HCT116 (cell line): ENCODE measurements at regions not wholly inside any gene's neighbourhood (a gene's known extent, or its start where the extent isn't known, plus 50 kb on each side); places are given as distances from the start of the nearest gene placed in this dataset.

Experiments
- ATAC-seq: fragments of 200-7000 bp; cut with Tn5 transposase; 2 replicates; pipeline ENCODE4 v1.9.1; 2020; ENCODE audit warnings: mild to moderate bottlenecking, moderate library complexity
- BruUV-seq: library from RNA; stranded (reverse); fragments of 400-500 nt; replicated peaks from 2 replicates; lab custom pipeline; 2021; lab: Mats Ljungman, UMichigan
- CTCF ChIA-PET: fragments of 300-600 bp; sonication (Branson Sonifier 250); formaldehyde crosslinking; loops from one replicate; lab custom pipeline; 2021; ENCODE audit warnings: antibody characterized with exemption; lab: Charles Lee
- POLR2A ChIA-PET: fragments of 300-600, 350-600 bp; sonication (Branson Sonifier 250); formaldehyde crosslinking; loops from one replicate; lab custom pipeline; 2021; ENCODE audit warnings: antibody characterized with exemption; lab: Charles Lee
- RAD21 ChIA-PET, 2 experiments: fragments of 300-600 bp; sonication (Branson Sonifier 250); formaldehyde crosslinking; loops; one replicate each; lab custom pipeline; 2023; ENCODE audit warnings: low total read pairs in 2 of 2; ENCODE audit not compliant: uncharacterized antibody in 2 of 2, unreplicated experiment in 2 of 2, low non-redundant PET in 1 of 2; lab: Charles Lee
- DNase-seq: peaks from one replicate; pipeline ENCODE4 v3.0.0-alpha.2; 2010; ENCODE audit warnings: low read depth, low spot score
- H2AFZ ChIP-seq: fragments of 200-600 bp; shearing (Covaris generic), sonication (generic); 2 replicates; pipeline ENCODE4 v1.6.1; 2017; ENCODE audit warnings: low read depth, mixed run types, mixed read lengths, antibody characterized with exemption, low read length; ENCODE audit not compliant: poor library complexity, severe bottlenecking
- H3K27ac ChIP-seq: 2 replicates; pipeline ENCODE4 v1.5.1; 2012; ENCODE audit warnings: low read depth, low read length
- H3K27me3 ChIP-seq: fragments of 200-600 bp; sonication (generic); 2 replicates; pipeline ENCODE4 v1.6.1; 2016; ENCODE audit warnings: mixed run types, low read length, mixed read lengths; ENCODE audit not compliant: insufficient read depth
- H3K36me3 ChIP-seq, 2 experiments: fragments of 200-500 bp in 1 of 2; fragments of 200-600 bp in 1 of 2; sonication (Bioruptor generic) in 1 of 2; sonication (generic) in 1 of 2; 2 replicates each; pipeline versions ENCODE4 v1.5.1 to v1.6.1; 2014 to 2016; ENCODE audit warnings: low read length in 2 of 2, inconsistent platforms in 1 of 2, mixed read lengths in 1 of 2, mixed run types in 1 of 2; ENCODE audit not compliant: insufficient read depth in 2 of 2, control insufficient read depth in 1 of 2
- H3K4me1 ChIP-seq, 2 experiments: fragments of 200-600 bp in 1 of 2; sonication (generic) in 1 of 2; 2 replicates each; pipeline versions ENCODE4 v1.5.1 to v1.6.1; 2012 to 2017; ENCODE audit warnings: low read length in 2 of 2, inconsistent platforms in 1 of 2, mild to moderate bottlenecking in 1 of 2, mixed read lengths in 1 of 2, mixed run types in 1 of 2, moderate library complexity in 1 of 2; ENCODE audit not compliant: insufficient read depth in 2 of 2, control insufficient read depth in 1 of 2
- H3K4me2 ChIP-seq: fragments of 200-600 bp; sonication (generic); 2 replicates; pipeline ENCODE4 v1.6.1; 2017; ENCODE audit warnings: mixed run types, low read length, mixed read lengths
- H3K4me3 ChIP-seq, 2 experiments: fragments of 200-600 bp in 1 of 2; sonication (generic) in 1 of 2; replicated peaks in 1 of 2; 2 replicates each; pipeline ENCODE4 v1.5.1; 2011 to 2016; ENCODE audit warnings: low read length in 2 of 2, control low read depth in 1 of 2, low read depth in 1 of 2, mild to moderate bottlenecking in 1 of 2, mixed read lengths in 1 of 2, mixed run types in 1 of 2
- H3K79me2 ChIP-seq: fragments of 200-600 bp; sonication (generic); 2 replicates; pipeline ENCODE4 v1.6.1; 2017; ENCODE audit warnings: mild to moderate bottlenecking, mixed run types, low read length, moderate library complexity, mixed read lengths; ENCODE audit not compliant: insufficient read depth
- H3K9ac ChIP-seq: fragments of 200-600 bp; sonication (generic); 2 replicates; pipeline ENCODE4 v1.6.1; 2016; ENCODE audit warnings: low read length, mixed read lengths
- H3K9me2 ChIP-seq: fragments of 200-600 bp; sonication (generic), shearing (Covaris generic); 2 replicates; pipeline ENCODE4 v1.6.1; 2017; ENCODE audit warnings: mixed run types, mild to moderate bottlenecking, moderate library complexity; ENCODE audit not compliant: insufficient read depth
- H3K9me3 ChIP-seq, 2 experiments: fragments of 200-500 bp in 1 of 2; fragments of 200-600 bp in 1 of 2; sonication (Bioruptor generic) in 1 of 2; sonication (generic) in 1 of 2; 2 replicates each; pipeline ENCODE4 v1.6.1; 2014 to 2017; ENCODE audit warnings: low read length in 2 of 2, mixed read lengths in 2 of 2, inconsistent platforms in 1 of 2, low read depth in 1 of 2, mild to moderate bottlenecking in 1 of 2, mixed run types in 1 of 2, moderate library complexity in 1 of 2; ENCODE audit not compliant: control insufficient read depth in 1 of 2, insufficient read depth in 1 of 2
- H4K20me1 ChIP-seq: fragments of 200-600 bp; sonication (generic), shearing (Covaris generic); 2 replicates; pipeline ENCODE4 v1.6.1; 2017; ENCODE audit warnings: mixed run types, mild to moderate bottlenecking, moderate library complexity; ENCODE audit not compliant: insufficient read depth
- EGR1 ChIP-seq: IDR thresholded peaks from 2 replicates; pipeline ENCODE4 v1.6.1; 2012; ENCODE audit warnings: low read depth
- ELF1 ChIP-seq: IDR thresholded peaks from 2 replicates; pipeline ENCODE4 v1.6.1; 2012; ENCODE audit warnings: low read depth, borderline replicate concordance
- EZH2phosphoT487 ChIP-seq: fragments of 200-600 bp; IDR thresholded peaks from 2 replicates; pipeline ENCODE4 v1.6.1; 2018; ENCODE audit warnings: antibody characterized with exemption, borderline replicate concordance
- JUND ChIP-seq: IDR thresholded peaks from 2 replicates; pipeline ENCODE4 v1.6.1; 2012
- REST ChIP-seq: IDR thresholded peaks from 2 replicates; pipeline ENCODE4 v1.6.1; 2012; ENCODE audit warnings: low read depth
- SIN3A ChIP-seq: IDR thresholded peaks from 2 replicates; pipeline ENCODE4 v1.6.1; 2012; ENCODE audit warnings: low read depth
- SRF ChIP-seq: IDR thresholded peaks from 2 replicates; pipeline ENCODE4 v1.6.1; 2012; ENCODE audit warnings: low read depth
- TCF7L2 ChIP-seq: IDR thresholded peaks from 2 replicates; pipeline ENCODE4 v1.7.0; 2011; ENCODE audit warnings: borderline replicate concordance, inconsistent platforms; ENCODE audit not compliant: insufficient read depth, insufficient read length; ENCODE audit errors: extremely low read depth
- ZNF274 ChIP-seq: fragments of 200-500 bp; sonication (Bioruptor generic); IDR thresholded peaks from 2 replicates; pipeline ENCODE4 v1.6.1; 2014; ENCODE audit warnings: mild to moderate bottlenecking, low read depth, low read length, inconsistent platforms
- intact Hi-C: fragments of 100-400 bp; cut with micrococcal nuclease; formaldehyde crosslinking; loops from 2 replicates; pipeline ENCODE4 v1.10.0; 2022

GRCh38 chr5:28734396-28734795 lies 1696.0 kb upstream of the CDH9 start:
- no peak for DNase-seq
- no peak for TF ChIP-seq SRF
- TF ChIP-seq JUND, result no peak
- TF ChIP-seq TCF7L2, result no peak
- TF ChIP-seq ELF1, result no peak
- TF ChIP-seq REST, result no peak
- no peak for TF ChIP-seq ZNF274
- TF ChIP-seq EZH2phosphoT487, result no peak
- TF ChIP-seq EGR1, result no peak
- no peak for TF ChIP-seq SIN3A
- no peak overlapping the region for H3K27ac ChIP-seq
- BruUV-seq, result no TSS peak
- H3K9me3 ChIP-seq, result peaks cover 10 to 18% of the 10 kb centered on the region in 2 experiments; a peak in 2 of 4 replicates
- no peak overlapping the region for H3K4me2 ChIP-seq
- H3K27me3 ChIP-seq, result no peaks in the 10 kb centered on the region
- H2AFZ ChIP-seq, result no peak overlapping the region
- POLR2A ChIA-PET, result no interaction called here
- ATAC-seq, result no peak
- no peak overlapping the region for H3K9ac ChIP-seq
- no peaks in the 10 kb centered on the region for H4K20me1 ChIP-seq
- intact Hi-C loops, result no loop called here
- H3K4me3 ChIP-seq, result no peak overlapping the region
- H3K79me2 ChIP-seq, result no peaks in the 10 kb centered on the region
- H3K9me2 ChIP-seq, result no peaks in the 10 kb centered on the region
- H3K4me1 ChIP-seq, result no peaks in the 10 kb centered on the region
- CTCF ChIA-PET, result no interaction called here
- RAD21 ChIA-PET, result no interaction called here
- no peaks in the 10 kb centered on the region for H3K36me3 ChIP-seq
